Upper lobe of left lung (tissue), 6 donors: ENCODE measurements at regions not wholly inside any gene's neighbourhood (a gene's known extent, or its start where the extent isn't known, plus 50 kb on each side); places are given as distances from the start of the nearest gene placed in this dataset.

Source experiments
- ATAC-seq, 2 donors: fragments of 200-7000 bp; cut with Tn5 transposase; one replicate each; pipeline ENCODE4 v1.9.1; 2022; ENCODE audit warnings: mild to moderate bottlenecking in 2 of 2, moderate library complexity in 2 of 2; ENCODE audit not compliant: low FRiP score in 2 of 2
- DNase-seq, 2 donors: peaks; one replicate each; pipeline ENCODE4 v3.0.0-alpha.2; 2019 to 2020
- H3K27ac ChIP-seq, 4 donors: fragments of 200-600 bp; sonication (generic); one replicate each; pipeline ENCODE4 v1.5.1; 2016 to 2019
- H3K27me3 ChIP-seq, 4 donors: fragments of 200-600 bp; sonication (generic); one replicate each; pipeline ENCODE4 v1.5.1; 2017 to 2019
- H3K36me3 ChIP-seq, 4 donors: fragments of 200-600 bp; sonication (generic); one replicate each; pipeline ENCODE4 v1.5.1; 2016 to 2019
- H3K4me1 ChIP-seq, 4 donors: fragments of 200-600 bp; sonication (generic); one replicate each; pipeline ENCODE4 v1.5.1; 2018 to 2019
- H3K4me3 ChIP-seq, 4 donors: fragments of 200-600 bp; sonication (generic); one replicate each; pipeline ENCODE4 v1.5.1; 2017 to 2019; ENCODE audit warnings: mild to moderate bottlenecking in 2 of 4, moderate library complexity in 1 of 4
- H3K9me3 ChIP-seq, 4 donors: fragments of 200-600 bp; sonication (generic); one replicate each; pipeline ENCODE4 v1.5.1; 2018 to 2019
- EP300 ChIP-seq, 4 donors: sonication (generic); formaldehyde crosslinking; IDR thresholded peaks; one replicate each; pipeline ENCODE4 v1.5.1; 2017; ENCODE audit warnings: antibody characterized with exemption in 4 of 4, control low read depth in 2 of 4
- POLR2A ChIP-seq, 4 donors: fragments of 450-650 bp; IDR thresholded peaks; one replicate each; pipeline ENCODE4 v1.5.1; 2016 to 2017; ENCODE audit warnings: antibody characterized with exemption in 4 of 4, mild to moderate bottlenecking in 2 of 4
- POLR2AphosphoS5 ChIP-seq, 2 donors: sonication (generic); formaldehyde crosslinking; IDR thresholded peaks; one replicate each; pipeline ENCODE4 v1.5.1; 2017; ENCODE audit warnings: antibody characterized with exemption in 2 of 2
- WGBS, 2 donors: methylation state at CpG; one replicate each; pipeline ENCODE4 v1.1.5; 2017 to 2018; 5-methylcytosine and 5-hydroxymethylcytosine counted together
- small RNA-seq, 4 donors: library from RNA; depleted of rRNA; stranded (forward); fragments of <200 nt; gene quantifications; one replicate each; pipeline ENCODE3, GENCODE V24; 2016
- TF ChIP-seq, protein P1 (sequence below), 6 experiments: fragments of 450-650 bp in 4 of 6; fragments of 200-600 bp in 2 of 6; sonication (generic) in 2 of 6; IDR thresholded peaks; one replicate each; pipeline ENCODE4 v1.5.1; 2016 to 2019; ENCODE audit warnings: antibody characterized with exemption in 6 of 6
- donor health status: DM: no; HTN: no; CAD: no; lungs with moderate emphysema.
- donor health status: DM: no; HTN: yes; CAD: no; lungs with severe emphysema.

- H3K27me3 ChIP-seq, result no peaks in the 10 kb centered on the region
- H3K9me3 ChIP-seq, result peaks cover 0 to 2% (median 0%) of the 10 kb centered on the region in 4 donors
- WGBS, 2 donors, result 59 to 62% methylated on average over 8 of the region's 8 CpGs
- ATAC-seq (no peak), DNase-seq (no peak)
- H3K4me1 ChIP-seq, result no peaks in the 10 kb centered on the region
- no peak for TF ChIP-seq POLR2AphosphoS5 (IDR thresholded peaks at IDR 0.05)
- no peak for TF ChIP-seq POLR2A (IDR thresholded peaks at IDR 0.05)
- TF ChIP-seq, protein P1, sequence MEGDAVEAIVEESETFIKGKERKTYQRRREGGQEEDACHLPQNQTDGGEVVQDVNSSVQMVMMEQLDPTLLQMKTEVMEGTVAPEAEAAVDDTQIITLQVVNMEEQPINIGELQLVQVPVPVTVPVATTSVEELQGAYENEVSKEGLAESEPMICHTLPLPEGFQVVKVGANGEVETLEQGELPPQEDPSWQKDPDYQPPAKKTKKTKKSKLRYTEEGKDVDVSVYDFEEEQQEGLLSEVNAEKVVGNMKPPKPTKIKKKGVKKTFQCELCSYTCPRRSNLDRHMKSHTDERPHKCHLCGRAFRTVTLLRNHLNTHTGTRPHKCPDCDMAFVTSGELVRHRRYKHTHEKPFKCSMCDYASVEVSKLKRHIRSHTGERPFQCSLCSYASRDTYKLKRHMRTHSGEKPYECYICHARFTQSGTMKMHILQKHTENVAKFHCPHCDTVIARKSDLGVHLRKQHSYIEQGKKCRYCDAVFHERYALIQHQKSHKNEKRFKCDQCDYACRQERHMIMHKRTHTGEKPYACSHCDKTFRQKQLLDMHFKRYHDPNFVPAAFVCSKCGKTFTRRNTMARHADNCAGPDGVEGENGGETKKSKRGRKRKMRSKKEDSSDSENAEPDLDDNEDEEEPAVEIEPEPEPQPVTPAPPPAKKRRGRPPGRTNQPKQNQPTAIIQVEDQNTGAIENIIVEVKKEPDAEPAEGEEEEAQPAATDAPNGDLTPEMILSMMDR (IDR thresholded peaks at IDR 0.05), result no peak
- TF ChIP-seq EP300 (IDR thresholded peaks at IDR 0.05), result no peak
- no peaks in the 10 kb centered on the region for H3K36me3 ChIP-seq
- no peak overlapping the region for H3K27ac ChIP-seq
- H3K4me3 ChIP-seq, result no peak overlapping the region
These were observed 53.3 kb upstream of the CNTNAP5 start for GRCh38 chr2:123971564-123972318.

Small RNAs in the stretch of these regions (small RNA-seq; reads per million reads assigned to genes)
- 0 reads per million in 4 donors for gene AC064859.1
